ENCODE measurements at regions not wholly inside any gene's neighbourhood (a gene's known extent, or its start where the extent isn't known, plus 50 kb on each side); places are given as distances from the start of the nearest gene placed in this dataset.

GRCh38 chr6:8492536-8493133 is 57.3 kb upstream of the SLC35B3 start:
- no peak for DNase-seq (ENCODE audit: low read depth)
- no peak overlapping the region for H3K4me3 ChIP-seq (ENCODE audit: low read depth, low read length)
- in situ Hi-C loops (cut with HindIII; ENCODE audit: low sequenced_read_pairs), result no loop called here
- TF ChIP-seq CTCF (IDR thresholded peaks at IDR 0.05; ENCODE audit: low read depth, low read length, missing control alignments), result no peak
